Panc1 (cell line): ENCODE measurements at regions not wholly inside any gene's neighbourhood (a gene's known extent, or its start where the extent isn't known, plus 50 kb on each side); places are given as distances from the start of the nearest gene placed in this dataset.

Source experiments
- TCF7L2 ChIP-seq: IDR thresholded peaks from 2 replicates; pipeline ENCODE4 v1.6.1; 2011; ENCODE audit warnings: mild to moderate bottlenecking, low read depth, low read length, inconsistent platforms
- TF ChIP-seq, protein P1 (sequence below): fragments of 450-650 bp; IDR thresholded peaks from 2 replicates; pipeline ENCODE4 v1.5.1; 2017; ENCODE audit warnings: mild to moderate bottlenecking

DNA sequence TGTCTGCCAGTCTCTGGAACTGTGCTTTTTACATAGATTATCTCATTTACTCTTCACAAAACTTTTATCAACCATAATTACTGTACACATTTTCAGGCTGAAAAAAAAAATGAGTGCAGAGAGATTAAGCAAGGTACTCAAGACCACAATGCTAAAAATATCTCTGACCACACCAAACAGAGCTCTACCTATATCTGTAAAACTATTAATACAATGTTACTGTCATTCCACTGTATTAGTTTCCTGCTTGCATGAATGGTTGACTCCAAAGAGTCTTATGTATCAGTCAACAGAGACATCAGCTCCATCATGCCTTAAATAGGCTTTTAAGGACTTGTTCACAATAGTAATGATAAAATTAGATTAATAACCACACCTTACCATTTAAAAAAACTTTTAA is 134.7 kb upstream of the CCDC150 start:
- TF ChIP-seq, protein P1, sequence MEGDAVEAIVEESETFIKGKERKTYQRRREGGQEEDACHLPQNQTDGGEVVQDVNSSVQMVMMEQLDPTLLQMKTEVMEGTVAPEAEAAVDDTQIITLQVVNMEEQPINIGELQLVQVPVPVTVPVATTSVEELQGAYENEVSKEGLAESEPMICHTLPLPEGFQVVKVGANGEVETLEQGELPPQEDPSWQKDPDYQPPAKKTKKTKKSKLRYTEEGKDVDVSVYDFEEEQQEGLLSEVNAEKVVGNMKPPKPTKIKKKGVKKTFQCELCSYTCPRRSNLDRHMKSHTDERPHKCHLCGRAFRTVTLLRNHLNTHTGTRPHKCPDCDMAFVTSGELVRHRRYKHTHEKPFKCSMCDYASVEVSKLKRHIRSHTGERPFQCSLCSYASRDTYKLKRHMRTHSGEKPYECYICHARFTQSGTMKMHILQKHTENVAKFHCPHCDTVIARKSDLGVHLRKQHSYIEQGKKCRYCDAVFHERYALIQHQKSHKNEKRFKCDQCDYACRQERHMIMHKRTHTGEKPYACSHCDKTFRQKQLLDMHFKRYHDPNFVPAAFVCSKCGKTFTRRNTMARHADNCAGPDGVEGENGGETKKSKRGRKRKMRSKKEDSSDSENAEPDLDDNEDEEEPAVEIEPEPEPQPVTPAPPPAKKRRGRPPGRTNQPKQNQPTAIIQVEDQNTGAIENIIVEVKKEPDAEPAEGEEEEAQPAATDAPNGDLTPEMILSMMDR: no peak
- no peak for TF ChIP-seq TCF7L2
